HG02981 (cell line): ENCODE measurements at regions not wholly inside any gene's neighbourhood (a gene's known extent, or its start where the extent isn't known, plus 50 kb on each side); places are given as distances from the start of the nearest gene placed in this dataset.
"Not testable (repeated sequence)": the region's sequence is repeated elsewhere in the genome, so short reads cannot be mapped to it uniquely, and the experiment has no call there.

ENCODE experiments used
- ATAC-seq: cut with Tn5 transposase; IDR thresholded peaks from one replicate; pipeline ENCODE4 v1.9.1; 2021; ENCODE audit warnings: mild to moderate bottlenecking, moderate library complexity; ENCODE audit not compliant: unreplicated experiment

GRCh38 chr7:65722361-65722792 lies 150.5 kb upstream of the VKORC1L1 start:
- peak; percentile 54 for ATAC-seq

GRCh38 chr7:65727182-65727581 lies 145.7 kb upstream of the VKORC1L1 start:
- ATAC-seq, result not testable (repeated sequence)

GRCh38 chr7:65731129-65731528 lies 141.7 kb upstream of the VKORC1L1 start:
- no peak for ATAC-seq

GRCh38 chr7:65731562-65732035 lies 141.3 kb upstream of the VKORC1L1 start:
- ATAC-seq, result no peak

- no peak for ATAC-seq
Observed at GRCh38 chr7:65744406-65744805, 128.5 kb upstream of the VKORC1L1 start.

GRCh38 chr7:65746398-65746669 lies 126.5 kb upstream of the VKORC1L1 start:
- ATAC-seq, result no peak

- no peak for ATAC-seq
Observed at GRCh38 chr7:65749039-65749438, 123.8 kb upstream of the VKORC1L1 start.

- ATAC-seq, result no peak
Observed at GRCh38 chr7:65749518-65749917, 123.4 kb upstream of the VKORC1L1 start.

GRCh38 chr7:65750511-65751344 lies 122.1 kb upstream of the VKORC1L1 start:
- peak; percentile 99 for ATAC-seq

- ATAC-seq, result not testable (repeated sequence)
Observed at GRCh38 chr7:65754070-65754469, 118.8 kb upstream of the VKORC1L1 start.

GRCh38 chr7:65758991-65759390 lies 113.9 kb upstream of the VKORC1L1 start:
- not testable (repeated sequence) for ATAC-seq

- not testable (repeated sequence) for ATAC-seq
Observed at GRCh38 chr7:65762712-65763111, 110.2 kb upstream of the VKORC1L1 start.

GRCh38 chr7:65763114-65763513 lies 109.8 kb upstream of the VKORC1L1 start:
- ATAC-seq, result not testable (repeated sequence)

- peak; percentile 95 for ATAC-seq
Observed at GRCh38 chr7:65770473-65771225, 102.2 kb upstream of the VKORC1L1 start.

- peak; percentile 4 for ATAC-seq
Observed at GRCh38 chr7:65771226-65771569, 101.7 kb upstream of the VKORC1L1 start.

GRCh38 chr7:65776677-65777076 lies 96.2 kb upstream of the VKORC1L1 start:
- not testable (repeated sequence) for ATAC-seq

GRCh38 chr7:65789943-65790342 lies 82.9 kb upstream of the VKORC1L1 start:
- ATAC-seq, result not testable (repeated sequence)

GRCh38 chr7:65791788-65792187 lies 81.1 kb upstream of the VKORC1L1 start:
- ATAC-seq, result not testable (repeated sequence)

GRCh38 chr7:65792726-65793125 lies 80.1 kb upstream of the VKORC1L1 start:
- ATAC-seq, result not testable (repeated sequence)

- ATAC-seq, result not testable (repeated sequence)
Observed at GRCh38 chr7:65794671-65795391, 78.0 kb upstream of the VKORC1L1 start.

- not testable (repeated sequence) for ATAC-seq
Observed at GRCh38 chr7:65795392-65795716, 77.5 kb upstream of the VKORC1L1 start.

- ATAC-seq, result no peak
Observed at GRCh38 chr7:65796205-65796604, 76.7 kb upstream of the VKORC1L1 start.
